HG02763 (cell line): ENCODE measurements at regions not wholly inside any gene's neighbourhood (a gene's known extent, or its start where the extent isn't known, plus 50 kb on each side); places are given as distances from the start of the nearest gene placed in this dataset.

Experiments used
- ATAC-seq: cut with Tn5 transposase; IDR thresholded peaks from one replicate; pipeline ENCODE4 v1.9.1; 2021; ENCODE audit warnings: mild to moderate bottlenecking, moderate library complexity; ENCODE audit not compliant: unreplicated experiment

DNA sequence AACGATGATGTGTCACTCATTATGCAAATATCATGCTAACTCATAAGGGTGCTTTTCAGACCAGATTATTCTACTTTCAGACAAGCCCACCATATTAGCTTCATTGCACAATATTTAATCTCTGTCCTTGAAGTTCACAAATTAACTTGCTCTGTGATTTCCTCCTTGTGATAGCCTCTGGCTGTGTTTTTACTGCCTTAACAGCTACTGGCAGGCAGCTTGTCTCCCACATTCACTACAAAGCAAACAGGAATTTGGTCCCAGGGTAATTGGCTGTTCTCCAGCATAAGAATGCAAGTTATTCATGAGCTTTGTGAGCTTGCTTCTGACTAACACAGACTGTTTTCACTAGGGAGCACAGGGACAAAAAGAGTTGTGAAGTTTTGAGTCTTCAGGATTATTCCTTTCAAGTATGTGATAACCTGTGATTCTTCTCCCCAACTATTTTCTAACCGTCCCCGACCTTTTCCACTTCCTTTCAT, 87.9 kb upstream of the HMCN1 start:
- ATAC-seq = no peak

DNA sequence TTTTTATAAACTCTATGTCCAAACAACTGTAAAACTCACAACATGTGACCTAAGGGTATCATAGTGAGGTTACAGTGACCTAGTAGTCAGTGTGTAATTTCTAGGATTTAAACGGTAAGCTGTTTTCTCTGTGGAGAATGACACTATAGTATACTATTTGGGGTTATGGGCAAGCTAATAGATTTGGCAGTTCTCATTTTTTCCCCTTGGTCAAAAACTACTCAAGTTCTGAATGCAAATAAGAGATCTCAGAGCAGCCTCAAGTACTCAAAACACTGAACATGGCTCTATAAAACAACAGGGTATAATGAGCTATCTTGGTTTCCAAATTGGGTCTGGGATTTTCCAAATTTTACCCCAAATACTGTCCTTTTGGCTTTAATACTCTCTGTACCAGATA, 88.5 kb upstream of the HMCN1 start:
- no peak for ATAC-seq

DNA sequence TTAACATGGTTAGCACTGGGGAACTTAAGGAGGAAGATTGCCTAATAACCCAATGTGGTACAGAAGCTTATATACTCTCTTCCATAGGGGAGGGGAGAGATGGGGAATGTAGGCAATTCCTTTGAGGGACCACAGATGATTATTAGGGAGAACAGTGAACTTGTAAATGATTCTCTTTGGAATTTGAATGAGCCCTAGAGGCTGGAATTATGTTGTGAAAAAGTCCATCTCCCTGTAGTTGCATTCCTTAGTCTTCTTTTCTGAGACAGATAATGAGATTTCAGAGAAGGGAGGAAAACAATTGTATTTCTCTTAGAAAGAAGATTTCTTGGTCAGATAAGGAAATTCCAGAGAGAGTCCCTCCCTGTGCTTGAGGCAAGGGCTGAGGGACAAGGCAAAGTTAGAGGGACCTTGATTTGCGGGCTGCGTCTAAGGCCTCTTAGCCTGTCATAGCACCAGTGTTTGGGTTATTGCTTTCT, 89.0 kb upstream of the HMCN1 start:
- no peak for ATAC-seq

DNA sequence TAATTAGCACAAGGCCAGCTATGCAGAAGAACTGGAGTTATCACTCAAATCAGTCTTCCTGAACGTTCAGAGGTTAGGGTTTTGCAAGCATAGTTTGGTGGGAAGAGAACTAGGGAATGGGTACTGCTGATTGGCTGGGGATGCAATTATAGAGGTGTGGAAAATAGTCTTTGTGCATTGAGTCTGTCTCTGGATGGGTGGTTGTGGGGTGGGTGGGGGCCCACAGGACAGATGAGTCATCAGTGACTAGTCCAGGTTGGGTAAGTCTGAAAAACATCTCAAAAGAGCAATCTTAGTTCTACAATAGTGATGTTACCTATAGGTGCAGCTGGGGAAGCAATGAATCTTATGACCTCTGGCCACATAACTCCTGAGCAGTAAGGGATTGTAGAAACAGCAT, 89.7 kb upstream of the HMCN1 start:
- no peak for ATAC-seq

DNA sequence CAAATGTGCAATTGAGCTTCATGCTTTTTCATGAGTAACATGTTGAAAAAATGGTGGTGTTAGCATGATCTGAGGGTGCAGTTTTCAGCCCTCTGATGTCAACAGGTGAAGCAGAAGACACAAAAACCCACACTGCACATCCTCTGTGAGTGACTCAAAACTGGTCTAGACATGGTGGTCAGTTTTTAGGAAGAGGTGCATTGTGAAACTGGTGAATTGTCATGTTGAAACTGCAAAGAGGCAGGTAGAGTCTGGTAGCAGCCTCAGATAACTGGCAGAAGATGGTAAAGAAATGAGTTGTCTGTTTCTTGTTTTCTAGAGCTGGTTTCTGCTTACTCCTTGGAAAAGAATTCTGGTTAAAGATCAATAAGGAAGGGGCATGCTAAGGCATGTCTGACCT, 97.3 kb upstream of the HMCN1 start:
- peak; percentile 99 for ATAC-seq

DNA sequence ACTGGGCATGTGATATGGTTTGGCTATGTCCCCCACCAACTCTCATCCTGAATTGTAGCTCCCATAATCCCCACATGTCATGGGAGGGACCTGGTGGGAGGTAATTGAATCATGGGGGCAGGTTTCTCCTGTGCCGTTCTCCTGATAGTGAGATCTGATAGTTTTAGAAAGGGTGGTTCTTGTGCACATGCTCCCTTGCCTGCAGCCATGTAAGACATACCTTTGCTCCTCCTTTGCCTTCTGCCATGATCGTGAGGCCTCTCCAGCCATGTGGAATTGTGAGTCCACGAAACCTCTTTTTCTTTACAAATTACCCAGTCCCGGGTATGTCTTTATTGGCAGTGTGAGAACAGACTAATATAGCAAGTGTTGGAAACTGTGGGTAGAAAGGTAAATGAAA, 99.5 kb upstream of the HMCN1 start:
- no peak for ATAC-seq

DNA sequence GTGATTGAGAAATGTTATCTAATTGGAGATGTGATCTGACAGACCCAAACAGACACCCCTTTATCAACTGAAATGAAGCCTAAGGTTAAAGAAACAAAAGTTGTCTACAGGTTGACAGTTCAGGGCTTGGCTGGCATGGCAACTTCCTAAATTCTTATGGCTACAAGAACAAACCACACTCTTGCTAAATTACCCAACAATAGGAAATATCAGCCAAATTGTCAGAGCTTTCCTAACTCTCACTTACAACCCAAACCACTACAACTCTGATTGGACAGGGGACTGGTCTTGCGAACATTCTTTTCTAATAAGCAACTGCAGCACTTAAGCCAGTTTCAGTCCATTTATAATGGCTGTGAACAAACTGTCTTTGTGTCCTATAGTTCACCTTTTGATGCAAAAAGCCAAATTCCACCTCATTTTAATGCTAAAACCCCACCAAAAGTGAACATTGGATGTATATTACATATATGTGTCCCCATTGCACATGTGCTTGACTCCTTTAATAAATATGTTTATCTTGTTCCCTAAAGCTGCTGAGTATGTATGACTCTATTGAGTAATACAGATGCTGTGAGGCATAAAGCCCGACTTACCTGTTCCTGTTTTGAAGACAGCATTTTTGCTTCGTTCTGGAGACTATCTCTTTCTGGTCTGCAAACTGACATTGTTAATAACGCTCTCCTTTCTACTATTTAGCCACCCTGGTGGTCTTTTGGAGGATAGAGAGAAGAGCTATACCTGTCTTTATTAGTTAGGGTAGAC, 101.3 kb upstream of the HMCN1 start:
- ATAC-seq = no peak

DNA sequence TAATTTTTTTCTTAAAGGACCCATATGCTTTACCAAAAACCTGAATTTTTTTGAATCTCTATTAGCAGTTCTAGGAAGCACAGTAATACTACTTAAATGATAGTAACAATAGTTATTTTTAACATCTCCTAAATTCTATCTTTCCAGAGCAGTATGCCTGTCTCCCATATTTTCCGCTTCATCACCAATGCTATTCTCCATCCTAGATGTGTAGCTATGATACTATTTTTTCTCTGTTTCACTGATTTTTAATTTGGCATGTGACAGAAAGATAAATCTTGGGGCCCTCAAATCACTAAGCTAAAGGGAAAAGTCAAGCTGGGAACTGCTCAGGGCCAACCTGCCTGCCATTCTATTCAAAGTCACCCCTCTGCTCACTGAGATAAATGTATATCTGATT, 102.3 kb upstream of the HMCN1 start:
- ATAC-seq = no peak

DNA sequence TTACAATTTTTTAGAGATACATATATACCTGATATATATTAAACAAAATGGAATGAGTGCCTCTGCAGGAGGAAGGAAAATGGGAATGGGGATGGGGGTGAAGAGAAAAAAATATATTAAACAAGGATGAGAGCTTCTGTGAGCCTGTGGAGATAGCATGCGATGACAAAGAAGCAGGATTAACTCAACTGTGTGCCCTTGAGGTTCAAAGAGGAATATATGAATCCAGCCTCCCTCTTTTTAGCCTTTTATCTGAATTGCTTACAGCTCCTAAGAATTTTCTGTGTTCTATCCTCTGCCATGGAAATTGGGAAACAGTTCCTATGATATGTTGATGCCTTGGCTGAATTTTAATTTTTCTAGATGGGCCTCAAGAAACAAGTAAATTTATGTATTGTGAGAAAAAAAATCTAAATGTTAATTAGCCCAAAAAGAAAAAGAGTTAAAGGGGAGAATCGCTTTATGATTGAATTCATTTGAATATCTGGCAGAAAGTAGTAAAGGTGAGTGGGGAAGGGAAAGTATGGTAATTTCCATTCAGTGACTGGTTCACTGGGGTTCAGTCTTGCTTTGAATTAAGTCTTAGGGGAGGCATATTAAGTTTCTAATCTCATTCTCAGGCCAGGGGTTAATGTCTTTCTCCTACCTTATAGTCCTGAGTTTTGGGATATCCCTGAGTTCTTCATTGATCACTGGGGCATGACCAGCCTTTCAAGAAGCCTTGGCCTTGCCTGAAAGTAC, 106.3 kb upstream of the HMCN1 start:
- ATAC-seq = no peak

DNA sequence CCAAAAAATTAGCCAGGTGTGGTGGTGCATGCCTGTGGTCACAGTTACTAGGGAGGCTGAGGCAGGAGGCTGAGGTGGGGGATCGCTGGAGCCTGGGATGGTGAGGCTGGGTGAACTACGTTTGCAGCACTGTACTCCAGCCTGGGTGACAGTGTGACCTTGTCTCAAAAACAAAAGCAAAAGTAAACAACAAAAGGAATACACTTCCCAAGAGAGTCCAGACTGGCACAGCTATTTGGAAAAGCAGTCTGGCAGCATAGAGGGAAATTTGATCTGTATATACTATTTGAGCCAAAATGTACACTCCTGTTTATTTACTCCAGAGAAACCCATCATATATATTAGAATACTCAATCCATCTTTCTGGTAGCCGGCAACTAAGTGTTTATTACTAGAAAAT, 107.0 kb upstream of the HMCN1 start:
- no peak for ATAC-seq

DNA sequence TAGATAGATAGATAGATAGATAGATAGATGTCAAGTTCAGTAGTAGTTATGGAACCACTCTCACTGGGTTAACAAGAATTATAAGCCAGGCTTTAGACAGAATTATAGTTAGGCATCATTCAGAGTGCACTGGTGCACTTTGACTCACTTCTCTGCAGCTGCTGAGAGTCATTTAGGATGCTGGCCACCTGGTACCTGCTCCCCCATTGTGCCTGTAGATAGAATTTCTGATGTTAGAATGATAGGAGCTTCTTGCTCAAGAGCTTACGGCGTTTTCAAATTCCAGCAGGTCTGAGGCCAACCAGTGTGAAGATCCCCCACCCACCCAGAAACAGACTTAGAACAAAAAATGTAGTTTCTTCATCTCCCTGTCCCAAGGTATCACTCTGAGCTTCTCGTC, 107.8 kb upstream of the HMCN1 start:
- ATAC-seq = no peak

DNA sequence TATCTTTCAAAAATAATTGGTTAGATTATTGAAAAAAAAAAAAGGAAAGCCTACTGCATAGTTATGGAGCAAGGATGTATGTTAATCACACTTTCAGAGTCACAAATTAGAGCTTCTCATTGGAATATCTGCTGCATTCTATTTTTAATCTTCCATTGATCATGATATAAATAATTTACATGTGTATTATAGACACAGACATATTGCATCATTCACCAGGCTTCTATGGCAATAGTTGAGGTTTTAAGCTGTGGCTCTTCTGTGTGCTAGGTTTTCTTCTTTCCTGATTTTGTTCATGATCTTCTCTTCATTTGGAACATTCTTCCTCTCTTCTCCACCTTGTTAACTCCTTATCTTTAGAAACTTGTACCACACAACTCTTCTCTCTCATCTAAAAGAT, 123.2 kb upstream of the HMCN1 start:
- ATAC-seq = no peak

DNA sequence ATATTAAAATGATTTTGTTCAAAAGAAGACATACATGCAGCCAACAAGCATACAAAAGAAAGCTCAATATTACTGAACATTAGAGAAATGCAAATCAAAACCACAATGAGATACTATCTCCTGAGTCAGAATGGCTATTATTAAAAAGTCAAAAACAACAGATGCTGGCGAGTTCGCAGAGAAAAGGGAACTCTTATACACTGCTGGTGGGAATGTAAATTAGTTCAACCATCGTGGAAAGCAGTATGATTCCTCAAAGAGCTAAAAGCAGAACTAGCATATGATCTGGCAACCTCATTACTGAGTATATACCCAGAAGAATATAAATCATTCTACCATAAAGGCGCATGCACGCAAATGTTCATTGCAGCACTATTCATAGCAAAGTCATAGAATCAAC, 126.0 kb upstream of the HMCN1 start:
- ATAC-seq = peak; percentile 71

DNA sequence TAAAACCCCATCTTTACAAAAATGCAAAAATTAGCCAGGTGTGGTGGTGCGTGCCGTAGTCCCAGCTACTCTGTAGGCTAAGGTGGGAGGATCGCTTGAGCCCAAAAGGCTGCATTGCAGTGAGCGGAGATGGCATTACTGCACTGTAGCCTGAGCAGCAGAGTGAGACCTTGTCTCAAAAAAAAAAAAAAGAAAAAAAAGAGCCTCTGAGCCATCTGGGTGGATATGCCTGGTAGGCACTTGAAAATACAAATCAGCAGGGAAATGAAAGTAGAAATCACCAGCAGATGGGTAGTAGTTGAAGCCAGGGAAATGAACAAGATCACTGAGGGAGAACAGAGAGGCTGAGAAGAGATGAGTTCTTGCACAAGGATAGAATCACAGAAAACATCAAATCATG, 131.0 kb upstream of the HMCN1 start:
- peak; percentile 74 for ATAC-seq

DNA sequence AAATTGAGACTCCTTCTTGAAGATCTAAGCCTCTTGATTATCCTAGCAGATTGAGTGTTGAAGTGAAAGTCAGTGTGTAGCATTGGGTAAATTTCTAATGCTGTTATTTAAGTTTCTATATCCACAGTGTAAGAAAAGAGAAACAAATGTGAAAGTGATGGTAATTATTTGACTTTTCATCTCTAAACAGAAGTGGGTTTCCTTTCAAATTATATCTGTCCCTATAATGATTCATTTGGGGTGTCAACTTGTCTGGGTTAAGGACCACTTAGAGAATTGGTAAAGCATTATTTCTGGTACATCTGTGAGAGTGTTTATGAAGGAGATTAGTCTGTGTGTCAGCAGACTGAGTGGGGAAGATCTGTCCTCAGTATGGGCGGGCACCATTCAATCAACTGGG, 133.0 kb upstream of the HMCN1 start:
- no peak for ATAC-seq

DNA sequence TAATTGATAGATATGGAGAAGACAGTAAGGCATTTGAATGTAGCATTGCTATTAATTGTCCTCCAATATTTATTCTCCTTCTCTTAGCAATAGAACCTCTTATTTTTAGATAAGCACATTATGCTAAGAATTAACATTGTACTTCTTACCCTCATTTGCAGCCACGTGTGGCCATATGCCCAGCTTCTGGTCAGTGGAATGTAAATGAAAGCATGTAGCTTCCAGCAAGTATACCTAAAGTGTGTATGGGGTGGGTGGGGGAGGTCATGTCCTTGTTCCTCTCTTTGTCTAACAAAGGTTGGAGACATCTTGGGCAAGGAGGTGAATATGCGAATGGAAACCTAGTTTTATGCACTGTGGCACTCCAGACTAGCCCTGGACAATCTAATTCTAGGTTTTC, 133.6 kb upstream of the HMCN1 start:
- no peak for ATAC-seq

DNA sequence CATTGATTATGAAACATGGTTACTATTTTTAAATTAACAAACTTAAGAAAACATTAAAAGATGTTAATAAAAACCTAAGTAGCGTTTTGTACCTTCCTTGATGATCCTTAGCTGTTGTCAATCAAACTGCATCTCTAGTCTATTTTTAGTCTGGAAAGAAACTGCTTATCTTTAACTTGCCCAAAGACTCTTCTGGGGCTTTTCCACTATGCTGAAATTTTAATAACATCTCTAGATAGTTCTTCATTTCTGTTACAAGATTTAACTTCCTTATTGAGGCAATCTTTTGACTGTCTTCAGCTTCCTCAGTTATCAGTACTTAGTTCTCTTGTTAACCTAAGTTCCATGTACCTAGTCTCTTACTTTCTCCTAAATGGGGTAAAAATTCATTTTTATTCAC, 135.9 kb upstream of the HMCN1 start:
- no peak for ATAC-seq

DNA sequence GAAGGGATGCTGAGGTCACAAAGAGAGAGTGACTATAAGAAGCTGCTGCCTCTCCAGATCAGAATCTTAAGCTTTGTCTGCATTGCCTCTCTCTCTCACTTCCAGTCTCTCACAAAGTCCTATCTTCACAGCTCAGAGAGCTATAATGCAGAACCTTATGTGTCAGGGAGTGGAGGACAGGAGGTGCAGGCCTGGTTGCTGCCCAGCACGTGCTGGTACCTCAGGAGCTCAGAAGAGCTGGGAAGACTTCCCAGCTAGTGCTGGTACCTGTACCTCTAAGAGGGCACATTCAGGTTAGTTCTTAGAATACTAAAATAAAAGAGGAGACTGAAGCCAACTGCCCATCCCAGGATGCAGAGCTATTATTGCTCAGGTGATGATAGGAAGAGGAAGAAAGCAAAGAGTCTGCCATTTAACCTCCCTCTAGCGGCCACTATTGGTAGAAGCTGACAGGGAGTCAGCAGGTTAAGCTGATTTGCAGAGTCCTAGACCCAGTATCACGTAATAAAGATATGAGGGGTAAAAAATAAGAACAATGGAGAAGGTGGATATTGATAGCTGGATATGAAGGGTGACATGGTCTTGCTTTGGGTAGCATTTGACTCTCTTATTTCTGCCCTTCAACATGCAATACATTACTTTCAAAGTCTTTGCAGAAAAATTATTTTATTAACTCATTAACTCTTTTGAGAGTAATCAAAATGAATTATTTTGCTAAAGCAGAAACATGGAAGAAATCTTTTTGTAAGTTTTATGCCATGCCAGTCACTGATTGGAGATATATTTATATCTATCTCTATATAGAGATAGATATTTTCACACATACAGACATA, 138.1 kb upstream of the HMCN1 start:
- ATAC-seq = peak; percentile 85

DNA sequence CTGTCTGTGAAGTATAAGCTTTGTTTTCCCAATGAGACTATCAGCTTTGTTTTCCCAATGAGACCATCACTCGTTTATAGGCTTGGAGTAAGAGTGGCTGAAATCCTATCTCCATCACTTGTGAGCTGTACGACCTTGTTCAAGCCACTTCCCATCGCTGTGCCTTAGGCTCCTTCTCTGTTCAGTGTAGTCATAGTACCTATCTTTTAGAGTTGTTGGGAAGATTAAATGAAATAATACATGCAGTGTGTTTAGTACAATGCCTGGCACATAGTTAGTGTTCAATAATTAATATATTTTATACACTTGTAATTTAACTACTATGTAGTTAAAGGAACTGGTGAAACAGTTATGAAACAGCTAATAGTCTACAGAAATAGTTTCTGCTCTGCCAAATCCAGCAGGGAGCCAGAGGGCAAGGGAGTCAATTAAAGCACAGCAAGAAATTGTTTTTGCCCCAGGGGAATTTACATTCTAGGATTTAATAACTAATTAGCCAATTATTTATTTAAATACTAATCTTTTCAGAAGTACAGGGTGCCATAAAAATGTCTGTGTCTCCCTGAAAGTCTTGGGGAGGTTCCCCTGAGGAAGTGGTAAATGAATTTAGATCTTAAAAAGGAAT, 139.3 kb upstream of the HMCN1 start:
- no peak for ATAC-seq

DNA sequence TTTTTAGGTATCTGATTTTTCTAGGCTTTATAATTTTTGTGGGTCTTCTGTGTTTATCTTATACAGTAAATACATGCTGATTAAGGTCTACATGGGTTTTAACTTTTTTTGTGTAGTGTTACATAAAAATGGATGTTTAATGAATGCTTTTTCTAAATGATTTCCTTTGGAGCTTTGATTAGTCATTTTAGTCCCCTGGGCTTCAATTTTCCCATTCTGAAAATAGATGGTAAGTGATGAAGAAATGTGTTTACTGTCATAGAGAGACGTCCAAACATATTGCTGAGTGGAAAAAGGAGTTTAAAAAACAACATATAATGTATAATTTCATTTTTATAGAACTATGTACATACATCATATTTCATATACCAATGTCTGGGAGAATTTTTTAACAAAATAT, 140.9 kb upstream of the HMCN1 start:
- ATAC-seq = no peak

DNA sequence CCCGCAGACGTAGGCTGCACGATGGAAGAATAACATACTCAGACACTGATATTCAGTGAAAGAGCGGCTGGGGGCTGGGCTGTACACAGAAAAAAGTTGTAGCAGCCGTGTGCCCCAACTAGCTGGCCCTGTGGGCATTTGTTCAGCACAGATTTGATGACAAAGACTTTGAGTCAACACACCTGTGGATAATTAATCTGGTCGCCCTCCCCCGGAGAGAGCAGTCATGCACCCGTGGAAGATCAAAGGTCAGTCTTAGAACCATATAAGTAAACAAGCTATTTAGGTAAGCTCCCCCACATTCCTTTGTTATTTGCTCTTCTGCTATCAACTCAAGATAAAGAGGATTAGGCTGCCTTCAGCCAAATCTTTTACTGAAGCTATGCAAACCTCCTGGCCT, 148.4 kb upstream of the HMCN1 start:
- ATAC-seq = no peak
